HepG2 (cell line): ENCODE measurements at regions not wholly inside any gene's neighbourhood (a gene's known extent, or its start where the extent isn't known, plus 50 kb on each side); places are given as distances from the start of the nearest gene placed in this dataset.

Experiments used
- ATAC-seq: fragments of 200-7000 bp; cut with Tn5 transposase; 3 replicates; pipeline ENCODE4 v1.9.1; 2020; ENCODE audit warnings: mild to moderate bottlenecking, moderate library complexity
- BruUV-seq: library from RNA; stranded (reverse); fragments of 400-500 nt; replicated peaks from 2 replicates; lab custom pipeline; 2021; lab: Mats Ljungman, UMichigan
- CTCF ChIA-PET: fragments of 300-600 bp; formaldehyde crosslinking; extraction: SDS; loops from one replicate; lab custom pipeline; 2021; ENCODE audit warnings: low total read pairs, inconsistent platforms, low intra/inter-chr PET ratio; lab: Yijun Ruan, JAX
- POLR2A ChIA-PET: fragments of 350-600 bp; sonication (Branson Sonifier 250); formaldehyde crosslinking; loops from one replicate; lab custom pipeline; 2020; ENCODE audit warnings: antibody characterized with exemption, inconsistent platforms; lab: Yijun Ruan, JAX
- DNase-seq: peaks from one replicate; pipeline ENCODE4 v3.0.0-alpha.2; 2015; ENCODE audit warnings: low spot score
- FAIRE-seq: peaks from 3 replicates; lab custom pipeline; 2011; peaks lifted over from hg19 to GRCh38; lab: Jason Lieb, UNC
- H2AFZ ChIP-seq: one replicate; pipeline ENCODE4 v1.6.1; 2011; ENCODE audit warnings: low read length, inconsistent platforms
- H3K27ac ChIP-seq: fragments of 300-600 bp; 3 replicates; pipeline ENCODE4 v1.8.0; 2011; ENCODE audit warnings: mixed run types, mild to moderate bottlenecking, mixed read lengths, low read length, inconsistent platforms; ENCODE audit not compliant: insufficient read depth; ENCODE audit errors: extremely low read length
- H3K27me3 ChIP-seq, 2 experiments: fragments of 200-600 bp in 1 of 2; 2 replicates in 1 of 2; 3 replicates in 1 of 2; pipeline versions ENCODE4 v1.6.0 to v1.8.0; 2011; ENCODE audit warnings: low read length in 2 of 2, mild to moderate bottlenecking in 2 of 2, moderate library complexity in 2 of 2, inconsistent platforms in 1 of 2; ENCODE audit not compliant: insufficient read depth in 2 of 2, control insufficient read depth in 1 of 2
- H3K36me3 ChIP-seq, 2 experiments: fragments of 200-600 bp in 1 of 2; replicated peaks in 1 of 2; 2 replicates in 1 of 2; 3 replicates in 1 of 2; pipeline versions ENCODE4 v1.5.1 to v1.8.0; 2011; ENCODE audit warnings: low read length in 2 of 2, inconsistent platforms in 1 of 2; ENCODE audit not compliant: insufficient read depth in 2 of 2, control insufficient read depth in 1 of 2
- H3K4me1 ChIP-seq: 2 replicates; pipeline ENCODE4 v1.5.1; 2012; ENCODE audit warnings: low read length, inconsistent platforms; ENCODE audit not compliant: insufficient read depth
- H3K4me2 ChIP-seq: 2 replicates; pipeline ENCODE4 v1.6.0; 2011; ENCODE audit warnings: low read depth, low read length, inconsistent platforms
- H3K4me3 ChIP-seq, 3 experiments: fragments of 200-600 bp in 1 of 3; sonication (generic), shearing (Covaris generic) in 1 of 3; replicated peaks in 1 of 3; 2 replicates each; pipeline ENCODE4 v1.5.1; 2011 to 2016; ENCODE audit warnings: low read length in 3 of 3, inconsistent platforms in 2 of 3, low read depth in 2 of 3, mild to moderate bottlenecking in 2 of 3, control low read depth in 1 of 3, mixed read lengths in 1 of 3; ENCODE audit not compliant: insufficient read depth in 1 of 3
- H3K79me2 ChIP-seq: one replicate; pipeline ENCODE4 v1.6.1; 2011; ENCODE audit warnings: low read length, inconsistent platforms; ENCODE audit not compliant: insufficient read depth
- H3K9ac ChIP-seq: 2 replicates; pipeline ENCODE4 v1.6.0; 2011; ENCODE audit warnings: mild to moderate bottlenecking, low read depth, low read length, inconsistent platforms; ENCODE audit not compliant: insufficient read depth
- H3K9me3 ChIP-seq: 2 replicates; pipeline ENCODE4 v1.5.1; 2012; ENCODE audit warnings: mild to moderate bottlenecking, low read length
- H4K20me1 ChIP-seq: 2 replicates; pipeline ENCODE4 v1.6.0; 2011; ENCODE audit warnings: inconsistent platforms, mild to moderate bottlenecking, low read length, moderate library complexity; ENCODE audit not compliant: insufficient read depth
- ARID2 ChIP-seq: sonication (generic); formaldehyde crosslinking; IDR thresholded peaks from 2 replicates; pipeline ENCODE4 v1.8.1; 2022; ENCODE audit warnings: mild to moderate bottlenecking, missing genetic modification reagents, borderline replicate concordance
- DRAP1 ChIP-seq: IDR thresholded peaks from 2 replicates; pipeline ENCODE4 v1.6.1; 2016; ENCODE audit warnings: missing genetic modification reagents, missing compliant biosample characterization
- ERF ChIP-seq: IDR thresholded peaks from 2 replicates; pipeline ENCODE4 v1.6.1; 2018; ENCODE audit warnings: missing biosample characterization, missing genetic modification reagents
- KLF12 ChIP-seq: sonication (generic); formaldehyde crosslinking; IDR thresholded peaks from 2 replicates; pipeline ENCODE4 v1.4.0; 2020; ENCODE audit warnings: missing genetic modification reagents, borderline replicate concordance
- MBNL3 ChIP-seq: fragments of 250-450 bp; sonication (Bioruptor Pico); conservative IDR thresholded peaks from 2 replicates; pipeline ENCODE4 v1.8.0; 2022; ENCODE audit warnings: mild to moderate bottlenecking, inconsistent platforms
- MYPOP ChIP-seq: sonication (generic); formaldehyde crosslinking; IDR thresholded peaks from 2 replicates; pipeline ENCODE4 v1.8.1; 2023; ENCODE audit warnings: mild to moderate bottlenecking, moderate library complexity, missing genetic modification reagents
- PAXIP1 ChIP-seq: sonication (generic); formaldehyde crosslinking; conservative IDR thresholded peaks from 2 replicates; pipeline ENCODE4 v1.4.0; 2020; ENCODE audit warnings: mild to moderate bottlenecking, missing genetic modification reagents, moderate library complexity
- PHF8 ChIP-seq: sonication (generic); formaldehyde crosslinking; IDR thresholded peaks from 2 replicates; pipeline ENCODE4 v1.5.0; 2020; ENCODE audit warnings: missing genetic modification reagents
- RXRA ChIP-seq: sonication (generic); formaldehyde crosslinking; IDR thresholded peaks from 2 replicates; pipeline ENCODE4 v1.5.1; 2020; ENCODE audit warnings: missing genetic modification reagents
- SAFB2 ChIP-seq: sonication (generic); formaldehyde crosslinking; IDR thresholded peaks from 2 replicates; pipeline ENCODE4 v1.5.1; 2020; ENCODE audit warnings: missing genetic modification reagents, low read depth, mild to moderate bottlenecking, borderline replicate concordance
- SNAPC2 ChIP-seq: sonication (generic); formaldehyde crosslinking; IDR thresholded peaks from 2 replicates; pipeline ENCODE4 v1.8.1; 2022; ENCODE audit warnings: mild to moderate bottlenecking, missing genetic modification reagents
- TGIF2 ChIP-seq: IDR thresholded peaks from 2 replicates; pipeline ENCODE4 v1.6.1; 2016; ENCODE audit warnings: control low read depth, missing compliant biosample characterization
- ZFP91 ChIP-seq: sonication (generic); formaldehyde crosslinking; IDR thresholded peaks from 2 replicates; pipeline ENCODE4 v1.9.0; 2022; ENCODE audit warnings: missing genetic modification reagents, mild to moderate bottlenecking, borderline replicate concordance
- ZNF678 ChIP-seq: sonication (generic); formaldehyde crosslinking; IDR thresholded peaks from 2 replicates; pipeline ENCODE4 v1.4.0; 2020; ENCODE audit warnings: mild to moderate bottlenecking, missing genetic modification reagents
- ZNF710 ChIP-seq: sonication (generic); formaldehyde crosslinking; IDR thresholded peaks from 2 replicates; pipeline ENCODE4 v1.5.0; 2020; ENCODE audit warnings: mild to moderate bottlenecking, missing genetic modification reagents, borderline replicate concordance
- ZNF740 ChIP-seq: sonication (generic); formaldehyde crosslinking; IDR thresholded peaks from 2 replicates; pipeline ENCODE4 v1.4.0; 2020; ENCODE audit warnings: missing genetic modification reagents
- in situ Hi-C: cut with HindIII; loops from 2 replicates; pipeline ENCODE4 v1.10.0; 2017; ENCODE audit warnings: low pct_unique_long_range_greater_than_20kb; ENCODE audit not compliant: extremely low pct_ligation_motif_present
- intact Hi-C: fragments of 100-400 bp; cut with micrococcal nuclease; formaldehyde crosslinking; loops from one replicate; pipeline ENCODE4 v1.10.0; 2022; ENCODE audit not compliant: unreplicated experiment

- TF ChIP-seq PAXIP1 (CRISPR knock-in tag) = no peak
- TF ChIP-seq ZNF710 (CRISPR knock-in tag) = no peak
- TF ChIP-seq SAFB2 = no peak
- no peak for TF ChIP-seq DRAP1 (CRISPR knock-in tag)
- no peak for TF ChIP-seq RXRA (CRISPR knock-in tag)
Observed at GRCh38 chr10:76697923-76698322, 939.7 kb downstream of the KCNMA1 start (continued).

- no peak for DNase-seq
- ATAC-seq = no peak
- intact Hi-C loops (no loop called here), in situ Hi-C loops (no loop called here)
- POLR2A ChIA-PET = no interaction called here
- Histone ChIP-seq H3K9me3 (no peaks in the 10 kb centered on the region), H3K4me3 (no peak overlapping the region), H3K36me3 (no peaks in the 10 kb centered on the region), H3K27ac (no peak overlapping the region), H3K27me3 (no peaks in the 10 kb centered on the region), H2AFZ (no peak overlapping the region), H4K20me1 (no peaks in the 10 kb centered on the region), H3K4me1 (no peaks in the 10 kb centered on the region), H3K4me2 (no peak overlapping the region), H3K79me2 (no peaks in the 10 kb centered on the region), H3K9ac (no peak overlapping the region)
- no TSS peak for BruUV-seq
- no peak for FAIRE-seq
- CTCF ChIA-PET = no interaction called here
- TF ChIP-seq ARID2 (CRISPR knock-in tag) (no peak), ERF (CRISPR knock-in tag) (no peak), ZNF740 (CRISPR knock-in tag) (no peak), SNAPC2 (no peak), MBNL3 (CRISPR knock-in tag) (no peak), KLF12 (CRISPR knock-in tag) (no peak), MYPOP (CRISPR knock-in tag) (no peak), ZFP91 (CRISPR knock-in tag) (no peak), TGIF2 (CRISPR knock-in tag) (no peak), ZNF678 (CRISPR knock-in tag) (no peak), PHF8 (CRISPR knock-in tag) (no peak)
Observed at GRCh38 chr10:76695069-76695468, 942.5 kb downstream of the KCNMA1 start.
